ENCODE measurements at regions not wholly inside any gene's neighbourhood (a gene's known extent, or its start where the extent isn't known, plus 50 kb on each side); places are given as distances from the start of the nearest gene placed in this dataset.

- 80 to 84% methylated on average over 3 of the region's 3 CpGs for WGBS, 2 donors
- Histone ChIP-seq H3K36me3 (ENCODE audit: low read depth, missing control alignments) (no peaks in the 10 kb centered on the region), H3K9me3 (no peaks in the 10 kb centered on the region), H3K27me3 (no peaks in the 10 kb centered on the region), H3K27ac (no peak overlapping the region), H3K4me3 (no peak overlapping the region), H3K4me1 (no peaks in the 10 kb centered on the region)
- intact Hi-C loops (cut with DNase I; ENCODE audit: low total_unique reads): no loop called here
- TF ChIP-seq POLR2A (IDR thresholded peaks at IDR 0.05): no peak
- DNase-seq: no peak
Observed at GRCh38 chr20:21902391-21902790, 196.9 kb downstream of the PAX1 start.

GRCh38 chr20:21901470-21902275 is 196.2 kb downstream of the PAX1 start:
- no peaks in the 10 kb centered on the region for H3K9me3 ChIP-seq

GRCh38 chr20:21900431-21900830 is 195.0 kb downstream of the PAX1 start:
- H3K36me3 ChIP-seq (ENCODE audit: low read depth, missing control alignments): no peaks in the 10 kb centered on the region
- H3K4me3 ChIP-seq: no peak overlapping the region
- WGBS, 2 donors: 91 to 94% methylated on average over 5 of the region's 5 CpGs
- H3K9me3 ChIP-seq: no peaks in the 10 kb centered on the region
- TF ChIP-seq POLR2A (IDR thresholded peaks at IDR 0.05) (no peak), CTCF (IDR thresholded peaks at IDR 0.05) (no peak)
- intact Hi-C loops (cut with DNase I; ENCODE audit: low total_unique reads): no loop called here
- H3K4me1 ChIP-seq: no peaks in the 10 kb centered on the region
- H3K27me3 ChIP-seq: no peaks in the 10 kb centered on the region
- no peak for DNase-seq
- H3K27ac ChIP-seq: no peak overlapping the region

More at GRCh38 chr20:21901470-21902275, 196.2 kb downstream of the PAX1 start:
- H3K36me3 ChIP-seq (ENCODE audit: low read depth, missing control alignments): no peaks in the 10 kb centered on the region
- H3K4me1 ChIP-seq: no peaks in the 10 kb centered on the region
- TF ChIP-seq POLR2A (IDR thresholded peaks at IDR 0.05) (no peak), CTCF (IDR thresholded peaks at IDR 0.05) (no peak)
- H3K4me3 ChIP-seq: no peak overlapping the region
- peak; percentile 17 for DNase-seq
- H3K27ac ChIP-seq: no peak overlapping the region
- no peaks in the 10 kb centered on the region for H3K27me3 ChIP-seq
- intact Hi-C loops (cut with DNase I; ENCODE audit: low total_unique reads): no loop called here
- 65% methylated on average over 4 of the region's 4 CpGs for WGBS, 2 donors

- H3K27me3 ChIP-seq: no peaks in the 10 kb centered on the region
- TF ChIP-seq CTCF (IDR thresholded peaks at IDR 0.05) (no peak), POLR2A (IDR thresholded peaks at IDR 0.05) (no peak)
- intact Hi-C loops (cut with DNase I; ENCODE audit: low total_unique reads): no loop called here
Observed at GRCh38 chr20:21874921-21875320, 169.5 kb downstream of the PAX1 start.

GRCh38 chr20:21874127-21874526 is 168.7 kb downstream of the PAX1 start:
- Histone ChIP-seq H3K36me3 (ENCODE audit: low read depth, missing control alignments) (no peaks in the 10 kb centered on the region), H3K4me3 (no peak overlapping the region), H3K27me3 (no peaks in the 10 kb centered on the region), H3K27ac (no peak overlapping the region), H3K9me3 (no peaks in the 10 kb centered on the region), H3K4me1 (no peaks in the 10 kb centered on the region)
- no peak for DNase-seq
- intact Hi-C loops (cut with DNase I; ENCODE audit: low total_unique reads): no loop called here
- TF ChIP-seq POLR2A (IDR thresholded peaks at IDR 0.05) (no peak), CTCF (IDR thresholded peaks at IDR 0.05) (no peak)
- WGBS, 2 donors: 76 to 83% methylated on average over 4 of the region's 4 CpGs

More at GRCh38 chr20:21874921-21875320, 169.5 kb downstream of the PAX1 start:
- Histone ChIP-seq H3K4me3 (no peak overlapping the region), H3K4me1 (no peaks in the 10 kb centered on the region), H3K9me3 (no peaks in the 10 kb centered on the region), H3K36me3 (ENCODE audit: low read depth, missing control alignments) (no peaks in the 10 kb centered on the region), H3K27ac (no peak overlapping the region)
- no peak for DNase-seq

Data from testis (tissue), 2 donors.